ENCODE measurements at regions not wholly inside any gene's neighbourhood (a gene's known extent, or its start where the extent isn't known, plus 50 kb on each side); places are given as distances from the start of the nearest gene placed in this dataset.

DNA sequence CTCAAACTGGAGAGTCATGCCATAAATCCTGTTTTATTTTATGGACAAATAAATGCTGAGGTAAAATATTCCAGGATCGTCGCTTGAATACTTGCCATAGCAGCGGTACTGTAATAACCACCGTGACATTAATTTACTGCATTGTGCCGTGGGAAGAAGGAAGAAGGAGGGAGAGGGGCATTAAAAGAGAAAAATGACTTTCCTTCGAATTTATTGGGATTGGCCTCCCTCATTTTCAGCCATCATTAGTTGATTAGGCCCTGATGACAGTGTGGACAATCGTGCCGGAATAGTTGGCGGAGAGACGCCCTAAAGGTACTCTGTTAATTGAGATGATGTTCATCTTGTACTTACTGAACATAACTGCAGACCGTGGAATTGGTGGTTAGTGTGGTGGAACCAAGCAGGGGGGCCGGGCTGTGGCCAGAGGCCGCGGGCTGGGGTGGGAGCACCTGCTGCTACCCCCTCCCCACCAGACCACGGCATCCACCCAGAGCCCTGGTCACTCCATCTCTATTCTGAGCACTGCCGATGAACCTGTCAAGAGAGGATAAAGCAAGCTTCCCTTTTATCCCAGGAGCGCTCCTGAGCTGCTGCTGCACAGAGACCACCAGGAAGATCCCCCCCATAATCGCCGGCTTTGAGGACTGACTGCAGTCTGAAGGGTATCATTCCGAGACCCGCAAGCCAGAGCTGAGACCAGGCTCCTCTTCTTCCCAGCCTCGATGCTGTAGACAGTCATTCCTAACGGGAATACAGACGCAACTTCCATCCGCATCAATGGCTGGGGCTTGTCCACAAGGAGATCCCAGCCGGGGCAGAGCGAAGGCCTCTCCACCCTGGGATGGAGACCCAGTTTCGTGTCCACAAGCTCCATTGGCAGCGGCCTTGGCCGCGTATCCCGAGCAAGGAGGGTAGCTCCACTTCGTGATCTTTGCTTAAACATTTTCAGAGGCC lies 168.3 kb upstream of the TSHZ3 start:
- no peak for TF ChIP-seq EGR1 (IDR thresholded peaks at IDR 0.05)
- TF ChIP-seq RAD21 (IDR thresholded peaks at IDR 0.05; ENCODE audit: low read depth) = no peak
- no peak for TF ChIP-seq CEBPB (IDR thresholded peaks at IDR 0.05)
- TF ChIP-seq TCF12 (IDR thresholded peaks at IDR 0.05; ENCODE audit: low read depth) = no peak
- no peak for TF ChIP-seq TAF1 (IDR thresholded peaks at IDR 0.05; ENCODE audit: low read depth)
- TF ChIP-seq ZBTB7A (IDR thresholded peaks at IDR 0.05; ENCODE audit: low read depth) = no peak
- TF ChIP-seq, protein P1, sequence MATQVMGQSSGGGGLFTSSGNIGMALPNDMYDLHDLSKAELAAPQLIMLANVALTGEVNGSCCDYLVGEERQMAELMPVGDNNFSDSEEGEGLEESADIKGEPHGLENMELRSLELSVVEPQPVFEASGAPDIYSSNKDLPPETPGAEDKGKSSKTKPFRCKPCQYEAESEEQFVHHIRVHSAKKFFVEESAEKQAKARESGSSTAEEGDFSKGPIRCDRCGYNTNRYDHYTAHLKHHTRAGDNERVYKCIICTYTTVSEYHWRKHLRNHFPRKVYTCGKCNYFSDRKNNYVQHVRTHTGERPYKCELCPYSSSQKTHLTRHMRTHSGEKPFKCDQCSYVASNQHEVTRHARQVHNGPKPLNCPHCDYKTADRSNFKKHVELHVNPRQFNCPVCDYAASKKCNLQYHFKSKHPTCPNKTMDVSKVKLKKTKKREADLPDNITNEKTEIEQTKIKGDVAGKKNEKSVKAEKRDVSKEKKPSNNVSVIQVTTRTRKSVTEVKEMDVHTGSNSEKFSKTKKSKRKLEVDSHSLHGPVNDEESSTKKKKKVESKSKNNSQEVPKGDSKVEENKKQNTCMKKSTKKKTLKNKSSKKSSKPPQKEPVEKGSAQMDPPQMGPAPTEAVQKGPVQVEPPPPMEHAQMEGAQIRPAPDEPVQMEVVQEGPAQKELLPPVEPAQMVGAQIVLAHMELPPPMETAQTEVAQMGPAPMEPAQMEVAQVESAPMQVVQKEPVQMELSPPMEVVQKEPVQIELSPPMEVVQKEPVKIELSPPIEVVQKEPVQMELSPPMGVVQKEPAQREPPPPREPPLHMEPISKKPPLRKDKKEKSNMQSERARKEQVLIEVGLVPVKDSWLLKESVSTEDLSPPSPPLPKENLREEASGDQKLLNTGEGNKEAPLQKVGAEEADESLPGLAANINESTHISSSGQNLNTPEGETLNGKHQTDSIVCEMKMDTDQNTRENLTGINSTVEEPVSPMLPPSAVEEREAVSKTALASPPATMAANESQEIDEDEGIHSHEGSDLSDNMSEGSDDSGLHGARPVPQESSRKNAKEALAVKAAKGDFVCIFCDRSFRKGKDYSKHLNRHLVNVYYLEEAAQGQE (IDR thresholded peaks at IDR 0.05; ENCODE audit: low read depth) = no peak
- no peak for TF ChIP-seq EP300 (IDR thresholded peaks at IDR 0.05; ENCODE audit: borderline replicate concordance)
- no peak for TF ChIP-seq TEAD4 (IDR thresholded peaks at IDR 0.05)
- TF ChIP-seq, protein P2, sequence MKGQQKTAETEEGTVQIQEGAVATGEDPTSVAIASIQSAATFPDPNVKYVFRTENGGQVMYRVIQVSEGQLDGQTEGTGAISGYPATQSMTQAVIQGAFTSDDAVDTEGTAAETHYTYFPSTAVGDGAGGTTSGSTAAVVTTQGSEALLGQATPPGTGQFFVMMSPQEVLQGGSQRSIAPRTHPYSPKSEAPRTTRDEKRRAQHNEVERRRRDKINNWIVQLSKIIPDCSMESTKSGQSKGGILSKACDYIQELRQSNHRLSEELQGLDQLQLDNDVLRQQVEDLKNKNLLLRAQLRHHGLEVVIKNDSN (IDR thresholded peaks at IDR 0.05) = no peak
- TF ChIP-seq NFIC (IDR thresholded peaks at IDR 0.05) = no peak
- TF ChIP-seq CREB1 (IDR thresholded peaks at IDR 0.05; ENCODE audit: low read depth) = no peak

DNA sequence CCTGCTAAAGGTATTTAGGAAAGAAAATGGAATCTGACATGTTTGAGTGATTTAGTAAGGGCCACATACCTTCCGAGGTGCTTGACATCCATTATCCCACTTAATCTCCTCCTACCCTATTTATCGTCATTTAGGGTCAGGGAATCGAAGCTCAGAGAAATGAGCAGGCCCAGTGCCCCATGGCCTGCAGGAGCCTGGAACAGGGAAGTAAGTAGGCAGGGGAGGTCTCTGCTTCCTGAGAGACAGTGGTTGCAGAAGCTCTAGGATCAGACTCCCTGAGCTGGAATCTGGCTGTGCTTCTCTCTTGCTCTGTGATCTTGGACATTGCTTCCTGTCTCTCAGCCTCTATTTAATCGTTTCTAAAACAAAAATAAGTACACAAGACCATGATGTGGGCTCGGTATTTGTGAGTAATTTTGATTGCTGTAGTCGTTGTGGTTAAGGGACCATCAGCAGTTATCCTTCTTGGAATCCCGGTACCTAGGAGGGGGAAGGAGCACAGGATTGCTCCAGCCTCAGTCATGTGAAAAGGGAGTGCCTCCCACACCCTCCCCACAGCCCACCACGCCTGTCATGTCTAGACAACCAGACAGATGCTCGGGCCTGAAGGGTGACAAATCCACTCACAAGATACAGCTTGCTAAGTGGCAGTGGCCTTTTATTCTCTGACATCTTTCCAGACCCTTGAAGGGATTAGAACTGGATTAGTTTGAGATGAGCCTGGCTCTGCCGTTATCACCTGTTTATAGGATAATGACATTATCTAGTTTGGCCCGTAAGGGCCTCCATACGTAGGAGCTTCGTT lies 169.2 kb upstream of the TSHZ3 start:
- TF ChIP-seq CEBPB (IDR thresholded peaks at IDR 0.05) (no peak), ZBTB7A (IDR thresholded peaks at IDR 0.05; ENCODE audit: low read depth) (no peak), TCF12 (IDR thresholded peaks at IDR 0.05; ENCODE audit: low read depth) (no peak), CREB1 (IDR thresholded peaks at IDR 0.05; ENCODE audit: low read depth) (no peak), TEAD4 (IDR thresholded peaks at IDR 0.05) (no peak), NFIC (IDR thresholded peaks at IDR 0.05) (no peak), FOXM1 (IDR thresholded peaks at IDR 0.05; ENCODE audit: borderline replicate concordance, low read depth) (no peak), EP300 (IDR thresholded peaks at IDR 0.05; ENCODE audit: borderline replicate concordance) (no peak), YY1 (IDR thresholded peaks at IDR 0.05; ENCODE audit: low read depth) (no peak), TAF1 (IDR thresholded peaks at IDR 0.05; ENCODE audit: low read depth) (no peak), RAD21 (IDR thresholded peaks at IDR 0.05; ENCODE audit: low read depth) (no peak)
- TF ChIP-seq, protein P2 (IDR thresholded peaks at IDR 0.05) = no peak
- TF ChIP-seq, protein P1 (IDR thresholded peaks at IDR 0.05; ENCODE audit: low read depth) = no peak
- TF ChIP-seq, protein P3, sequence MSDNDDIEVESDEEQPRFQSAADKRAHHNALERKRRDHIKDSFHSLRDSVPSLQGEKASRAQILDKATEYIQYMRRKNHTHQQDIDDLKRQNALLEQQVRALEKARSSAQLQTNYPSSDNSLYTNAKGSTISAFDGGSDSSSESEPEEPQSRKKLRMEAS (IDR thresholded peaks at IDR 0.05) = no peak

DNA sequence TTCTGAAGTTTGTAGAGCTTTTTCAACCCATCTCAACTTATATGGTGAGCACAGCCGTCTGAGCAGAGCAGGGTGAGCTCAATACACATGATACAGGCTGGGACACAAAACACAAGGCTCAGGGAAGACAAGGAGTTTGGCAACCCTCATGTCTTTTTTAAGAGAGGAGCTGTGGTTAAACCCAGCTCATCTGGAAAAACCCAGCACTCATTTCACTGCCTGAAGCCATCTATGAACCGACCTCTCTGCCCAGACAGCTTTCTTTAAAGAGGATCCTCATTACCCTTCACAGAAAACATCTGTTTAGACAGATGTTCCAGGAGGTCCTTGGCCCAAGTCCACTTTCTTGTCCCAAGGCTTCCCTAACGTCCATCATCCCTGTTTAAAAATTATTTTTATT lies 170.0 kb upstream of the TSHZ3 start:
- TF ChIP-seq, protein P1 (IDR thresholded peaks at IDR 0.05; ENCODE audit: low read depth) = no peak

DNA sequence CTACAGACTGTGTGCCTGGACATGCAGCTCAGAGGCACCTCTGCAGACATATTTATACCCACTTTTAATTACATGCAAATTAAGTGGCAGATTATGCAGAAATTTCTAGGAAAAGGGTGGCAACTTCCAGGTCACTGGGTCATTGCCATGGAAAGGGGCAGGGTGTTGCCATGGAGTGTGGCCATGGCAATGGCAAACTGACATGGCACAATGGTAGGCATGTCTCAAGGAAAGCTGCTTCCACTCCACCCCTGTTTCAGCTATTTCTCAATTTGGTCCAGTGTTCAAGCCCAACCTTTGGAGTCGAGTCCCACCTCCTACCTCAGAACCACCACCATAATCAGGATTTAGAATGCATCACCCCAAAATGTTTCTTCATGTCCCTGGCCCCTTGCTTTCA lies 170.7 kb upstream of the TSHZ3 start:
- TF ChIP-seq, protein P2 (IDR thresholded peaks at IDR 0.05) = no peak
- TF ChIP-seq NFIC (IDR thresholded peaks at IDR 0.05) (no peak), ZBTB7A (IDR thresholded peaks at IDR 0.05; ENCODE audit: low read depth) (no peak), CEBPB (IDR thresholded peaks at IDR 0.05) (no peak), EGR1 (IDR thresholded peaks at IDR 0.05) (no peak), FOXM1 (IDR thresholded peaks at IDR 0.05; ENCODE audit: borderline replicate concordance, low read depth) (no peak), EP300 (IDR thresholded peaks at IDR 0.05; ENCODE audit: borderline replicate concordance) (no peak), YY1 (IDR thresholded peaks at IDR 0.05; ENCODE audit: low read depth) (no peak), CREB1 (IDR thresholded peaks at IDR 0.05; ENCODE audit: low read depth) (no peak), RAD21 (IDR thresholded peaks at IDR 0.05; ENCODE audit: low read depth) (no peak), TAF1 (IDR thresholded peaks at IDR 0.05; ENCODE audit: low read depth) (no peak), TEAD4 (IDR thresholded peaks at IDR 0.05) (no peak), TCF12 (IDR thresholded peaks at IDR 0.05; ENCODE audit: low read depth) (no peak)
- TF ChIP-seq, protein P3 (IDR thresholded peaks at IDR 0.05) = no peak
- TF ChIP-seq, protein P1 (IDR thresholded peaks at IDR 0.05; ENCODE audit: low read depth) = no peak

Data from Ishikawa (cell line).